Stomach (tissue), 8 donors: ENCODE measurements at regions not wholly inside any gene's neighbourhood (a gene's known extent, or its start where the extent isn't known, plus 50 kb on each side); places are given as distances from the start of the nearest gene placed in this dataset.

Experiments used
- DNase-seq, 2 donors: peaks; one replicate each; pipeline versions ENCODE4 v3.0.0 to v3.0.0-alpha.2; 2013 to 2019
- H3K27ac ChIP-seq, 5 donors: fragments of 200-600 bp in 4 of 5; sonication (generic) in 4 of 5; one replicate each; pipeline ENCODE4 v1.5.1; 2013 to 2019; ENCODE audit warnings: mild to moderate bottlenecking in 1 of 5, moderate library complexity in 1 of 5
- H3K27me3 ChIP-seq, 3 donors: fragments of 200-600 bp; sonication (generic); one replicate each; pipeline ENCODE4 v1.5.1; 2017 to 2019; ENCODE audit warnings: mixed run types in 1 of 3
- H3K36me3 ChIP-seq, 4 donors: fragments of 200-600 bp; sonication (generic); 1 replicate in 3 of 4; 2 replicates in 1 of 4; pipeline ENCODE4 v1.5.1; 2016 to 2019
- H3K4me1 ChIP-seq, 4 donors: fragments of 200-600 bp; sonication (generic); one replicate each; pipeline ENCODE4 v1.5.1; 2016 to 2019
- H3K4me3 ChIP-seq, 4 donors: fragments of 200-600 bp; sonication (generic) in 3 of 4; one replicate each; pipeline ENCODE4 v1.5.1; 2016 to 2019; ENCODE audit warnings: mild to moderate bottlenecking in 1 of 4
- H3K9me3 ChIP-seq, 4 donors: fragments of 200-600 bp; sonication (generic); one replicate each; pipeline ENCODE4 v1.5.1; 2016 to 2019
- CTCF ChIP-seq, 7 experiments: fragments of 450-650 bp in 4 of 7; fragments of 200-600 bp in 3 of 7; sonication (generic) in 3 of 7; IDR thresholded peaks; one replicate each; pipeline ENCODE4 v1.5.1; 2016 to 2019; ENCODE audit warnings: antibody characterized with exemption in 7 of 7, control low read depth in 2 of 7, mild to moderate bottlenecking in 1 of 7
- EP300 ChIP-seq: sonication (generic); formaldehyde crosslinking; IDR thresholded peaks from one replicate; pipeline ENCODE4 v1.6.1; 2017; ENCODE audit warnings: antibody characterized with exemption
- POLR2A ChIP-seq, 4 donors: fragments of 450-650 bp; IDR thresholded peaks; one replicate each; pipeline ENCODE4 v1.6.1; 2016; ENCODE audit warnings: antibody characterized with exemption in 4 of 4, control low read depth in 2 of 4, mild to moderate bottlenecking in 1 of 4, moderate library complexity in 1 of 4
- POLR2AphosphoS5 ChIP-seq, 3 donors: sonication (generic); formaldehyde crosslinking; IDR thresholded peaks; one replicate each; pipeline ENCODE4 v1.6.1; 2016; ENCODE audit warnings: antibody characterized with exemption in 3 of 3
- whole genome bisulfite sequencing, 5 donors: extraction: QIAGEN DNeasy Blood & Tissue Kit in 3 of 5; methylation state at CpG; one replicate each; pipeline versions ENCODE4 v1.1.5 to v1.1.7; 2013 to 2018; 5-methylcytosine and 5-hydroxymethylcytosine counted together
- intact Hi-C: fragments of 100-400 bp; cut with DNase I; formaldehyde crosslinking; loops from one replicate; pipeline ENCODE4 v1.15.1; 2023; ENCODE audit warnings: low total_unique reads
- donor health status: healthy with polysubstance abuse.
- donor health status: Bipolar disorder and iron deficiency.
- donor health status: healthy.

DNA sequence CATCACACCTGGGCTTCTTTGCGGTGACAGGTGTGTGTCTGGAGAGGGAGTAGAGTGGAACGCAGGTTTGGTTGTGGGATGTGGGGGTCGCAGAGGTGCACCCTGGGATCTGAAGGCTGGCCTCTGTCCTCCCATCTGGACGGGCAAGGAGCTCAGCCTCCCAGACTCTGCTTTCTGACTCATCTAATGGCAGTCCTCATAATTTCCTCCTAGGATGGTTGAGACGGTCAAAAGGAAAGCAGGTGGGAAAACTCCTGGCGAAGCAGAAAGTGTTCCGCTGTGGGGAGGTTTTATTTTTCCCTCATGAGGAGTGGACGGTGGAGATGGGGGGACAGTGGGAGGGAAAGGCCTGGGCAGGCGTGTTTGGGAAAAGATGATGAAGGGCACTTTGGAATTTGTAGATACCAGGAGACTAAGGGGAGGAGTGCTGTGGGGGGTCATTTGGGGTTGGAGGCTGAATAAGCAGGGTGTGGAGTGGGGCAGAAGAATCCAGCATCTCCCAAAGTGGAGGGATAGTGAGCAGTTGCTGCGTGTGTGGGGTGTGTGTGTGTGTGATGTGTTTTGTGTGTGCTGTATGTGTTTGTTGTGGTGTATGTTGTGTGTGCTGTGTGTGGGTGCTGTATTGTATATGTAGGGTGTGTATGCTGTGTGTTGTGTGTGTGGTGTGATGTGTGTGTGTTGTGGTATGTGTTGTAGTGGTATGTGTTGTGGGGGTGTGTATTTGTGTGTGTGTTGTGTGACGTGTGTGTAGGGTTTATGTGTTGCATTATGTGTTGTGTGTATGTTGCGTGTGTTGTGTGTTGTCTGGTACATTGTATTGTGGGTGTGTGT lies 97.2 kb upstream of the PODXL start:
- intact Hi-C loops = loop anchor here (5.0 kb wide), 1 partner anchor 146 kb away; no protein-coding TSS in a partner anchor
- 52 to 71% (median 57%) methylated on average over 12 of the region's 12 CpGs for WGBS, 5 donors
- H3K9me3 ChIP-seq = no peaks in the 10 kb centered on the region
- peaks cover 0 to 27% (median 0%) of the 10 kb centered on the region in 3 donors for H3K27me3 ChIP-seq
- no peak overlapping the region for H3K4me3 ChIP-seq
- H3K27ac ChIP-seq = no peak overlapping the region
- no peaks in the 10 kb centered on the region for H3K4me1 ChIP-seq
- no peak for TF ChIP-seq CTCF (IDR thresholded peaks at IDR 0.05)
- TF ChIP-seq POLR2AphosphoS5 (IDR thresholded peaks at IDR 0.05) = no peak
- no peak for TF ChIP-seq EP300
- no peak for TF ChIP-seq POLR2A (IDR thresholded peaks at IDR 0.05)
- no peaks in the 10 kb centered on the region for H3K36me3 ChIP-seq
- DNase-seq = no peak

DNA sequence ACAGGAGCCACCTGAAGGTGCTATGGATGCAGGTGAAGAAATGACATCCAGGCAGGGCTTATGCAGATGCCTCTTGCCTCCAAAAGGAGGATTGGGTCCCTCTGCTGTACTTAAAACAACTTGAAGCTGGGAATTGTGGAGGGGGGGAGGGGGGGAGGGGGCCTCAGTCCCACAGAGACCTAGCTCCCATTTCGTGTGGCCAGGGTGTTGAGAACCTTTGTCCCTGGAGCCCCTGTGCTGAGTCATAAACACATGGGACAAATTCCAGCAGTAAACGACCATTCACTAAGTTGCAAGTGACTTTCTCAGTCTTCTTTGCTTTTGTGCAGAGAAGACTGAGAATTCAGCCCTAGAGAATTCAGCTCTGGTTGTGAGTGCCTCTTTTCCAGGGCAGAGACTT lies 96.5 kb upstream of the PODXL start:
- H3K4me1 ChIP-seq = no peaks in the 10 kb centered on the region
- intact Hi-C loops = loop anchor here (5.0 kb wide), 1 partner anchor 146 kb away; no protein-coding TSS in a partner anchor
- peaks cover 0 to 27% (median 0%) of the 10 kb centered on the region in 3 donors for H3K27me3 ChIP-seq
- no peak for DNase-seq
- H3K4me3 ChIP-seq = no peak overlapping the region
- no peaks in the 10 kb centered on the region for H3K9me3 ChIP-seq
- H3K36me3 ChIP-seq = no peaks in the 10 kb centered on the region
- TF ChIP-seq POLR2A (IDR thresholded peaks at IDR 0.05) (no peak), POLR2AphosphoS5 (IDR thresholded peaks at IDR 0.05) (no peak), EP300 (no peak), CTCF (IDR thresholded peaks at IDR 0.05) (no peak)
- no peak overlapping the region for H3K27ac ChIP-seq
- 2 to 19% (median 6%) methylated on average over 2 of the region's 2 CpGs for WGBS, 5 donors

- no peak overlapping the region for H3K27ac ChIP-seq
- H3K36me3 ChIP-seq = no peaks in the 10 kb centered on the region
- no peak for TF ChIP-seq POLR2A (IDR thresholded peaks at IDR 0.05)
- TF ChIP-seq EP300 = no peak
- TF ChIP-seq POLR2AphosphoS5 (IDR thresholded peaks at IDR 0.05) = no peak
- no peak for TF ChIP-seq CTCF (IDR thresholded peaks at IDR 0.05)
- no peak overlapping the region for H3K4me3 ChIP-seq
- intact Hi-C loops = loop anchor here (5.0 kb wide), 1 partner anchor 145 kb away; no protein-coding TSS in a partner anchor
- no peaks in the 10 kb centered on the region for H3K9me3 ChIP-seq
- H3K27me3 ChIP-seq = peaks cover 0 to 27% (median 0%) of the 10 kb centered on the region in 3 donors
- 73 to 88% (median 81%) methylated on average over 5 of the region's 5 CpGs for WGBS, 5 donors
- no peaks in the 10 kb centered on the region for H3K4me1 ChIP-seq
- no peak for DNase-seq
Observed at GRCh38 chr7:131652194-131652593, 95.8 kb upstream of the PODXL start.

GRCh38 chr7:131649879-131650278 lies 93.5 kb upstream of the PODXL start:
- Histone ChIP-seq H3K9me3 (no peaks in the 10 kb centered on the region), H3K36me3 (no peaks in the 10 kb centered on the region), H3K27me3 (peaks cover 0 to 14% (median 0%) of the 10 kb centered on the region in 3 donors), H3K4me3 (no peak overlapping the region), H3K27ac (no peak overlapping the region), H3K4me1 (no peaks in the 10 kb centered on the region)
- intact Hi-C loops = loop anchor here (5.0 kb wide), 1 partner anchor 143 kb away; no protein-coding TSS in a partner anchor
- 82 to 87% (median 83%) methylated on average over 13 of the region's 13 CpGs for WGBS, 5 donors
- TF ChIP-seq EP300 (no peak), POLR2AphosphoS5 (IDR thresholded peaks at IDR 0.05) (no peak), CTCF (IDR thresholded peaks at IDR 0.05) (no peak), POLR2A (IDR thresholded peaks at IDR 0.05) (no peak)
- DNase-seq = no peak
